ENCODE measurements at regions not wholly inside any gene's neighbourhood (a gene's known extent, or its start where the extent isn't known, plus 50 kb on each side); places are given as distances from the start of the nearest gene placed in this dataset.

- Mint-ChIP-seq H3K27me3 (peaks cover 0 to 7% (median 0%) of the 10 kb centered on the region in 5 donors), H3K27ac (no peak overlapping the region), H3K4me1 (peaks cover 0 to 4% (median 0%) of the 10 kb centered on the region in 7 donors), H3K36me3 (peaks cover 0 to 1% (median 0%) of the 10 kb centered on the region in 5 donors), H3K9me3 (no peaks in the 10 kb centered on the region), H3K4me3 (no peak overlapping the region)
- Histone ChIP-seq H3K27ac (ENCODE audit: low read depth, low read length) (no peak overlapping the region), H3K4me1 (ENCODE audit: control insufficient read depth in 2 of 2, insufficient read depth in 2 of 2, low read length in 2 of 2) (no peaks in the 10 kb centered on the region), H3K27me3 (ENCODE audit: control insufficient read depth in 2 of 2, insufficient read depth in 2 of 2, low read length in 2 of 2) (no peaks in the 10 kb centered on the region), H3K9me3 (ENCODE audit: control insufficient read depth in 2 of 3, low read length in 3 of 3) (no peaks in the 10 kb centered on the region), H3K4me3 (ENCODE audit: low read length) (no peak overlapping the region), H3K36me3 (ENCODE audit: control insufficient read depth in 2 of 3, insufficient read depth in 3 of 3, low read length in 3 of 3) (no peaks in the 10 kb centered on the region)
- POLR2A ChIA-PET = no interaction called here
- intact Hi-C loops (cut with micrococcal nuclease) = no loop called here
- DNase-seq (no peak), ATAC-seq (no peak)
- CTCF ChIA-PET = interaction anchor here (0.6 kb wide), 1 partner anchor 506 kb away, joined by 3 read pairs; no protein-coding TSS in a partner anchor
Observed at GRCh38 chr3:156620901-156621300, 53.5 kb upstream of the TIPARP start.

- Histone ChIP-seq H3K27ac (ENCODE audit: low read depth, low read length) (no peak overlapping the region), H3K4me3 (ENCODE audit: low read length) (no peak overlapping the region), H3K4me1 (ENCODE audit: control insufficient read depth in 2 of 2, insufficient read depth in 2 of 2, low read length in 2 of 2) (no peaks in the 10 kb centered on the region), H3K36me3 (ENCODE audit: control insufficient read depth in 2 of 3, insufficient read depth in 3 of 3, low read length in 3 of 3) (no peaks in the 10 kb centered on the region), H3K27me3 (ENCODE audit: control insufficient read depth in 2 of 2, insufficient read depth in 2 of 2, low read length in 2 of 2) (no peaks in the 10 kb centered on the region), H3K9me3 (ENCODE audit: control insufficient read depth in 2 of 3, low read length in 3 of 3) (no peaks in the 10 kb centered on the region)
- DNase-seq (no peak), ATAC-seq (no peak)
- Mint-ChIP-seq H3K4me3 (no peak overlapping the region), H3K27me3 (peaks cover 0 to 7% (median 0%) of the 10 kb centered on the region in 5 donors), H3K9me3 (no peaks in the 10 kb centered on the region), H3K36me3 (peaks cover 0 to 3% (median 0%) of the 10 kb centered on the region in 5 donors), H3K27ac (no peak overlapping the region), H3K4me1 (peaks cover 0 to 8% (median 0%) of the 10 kb centered on the region in 7 donors)
- intact Hi-C loops (cut with micrococcal nuclease) = no loop called here
- ChIA-PET POLR2A (no interaction called here), CTCF (no interaction called here)
Observed at GRCh38 chr3:156620260-156620659, 54.1 kb upstream of the TIPARP start.

- H3K4me1 Mint-ChIP-seq = peaks cover 0 to 14% (median 0%) of the 10 kb centered on the region in 7 donors
- H3K27ac ChIP-seq (ENCODE audit: low read depth, low read length) = no peak overlapping the region
- peaks cover 0 to 7% (median 0%) of the 10 kb centered on the region in 5 donors for H3K27me3 Mint-ChIP-seq
- no peak overlapping the region for H3K4me3 ChIP-seq (ENCODE audit: low read length)
- POLR2A ChIA-PET = no interaction called here
- peaks cover 0 to 3% (median 0%) of the 10 kb centered on the region in 5 donors for H3K36me3 Mint-ChIP-seq
- DNase-seq = no peak
- no peaks in the 10 kb centered on the region for H3K27me3 ChIP-seq (ENCODE audit: control insufficient read depth in 2 of 2, insufficient read depth in 2 of 2, low read length in 2 of 2)
- no peaks in the 10 kb centered on the region for H3K36me3 ChIP-seq (ENCODE audit: control insufficient read depth in 2 of 3, insufficient read depth in 3 of 3, low read length in 3 of 3)
- H3K27ac Mint-ChIP-seq = no peak overlapping the region
- CTCF ChIA-PET = no interaction called here
- no peak for ATAC-seq
- intact Hi-C loops (cut with micrococcal nuclease) = no loop called here
- no peaks in the 10 kb centered on the region for H3K9me3 ChIP-seq (ENCODE audit: control insufficient read depth in 2 of 3, low read length in 3 of 3)
- H3K9me3 Mint-ChIP-seq = no peaks in the 10 kb centered on the region
- no peak overlapping the region for H3K4me3 Mint-ChIP-seq
- no peaks in the 10 kb centered on the region for H3K4me1 ChIP-seq (ENCODE audit: control insufficient read depth in 2 of 2, insufficient read depth in 2 of 2, low read length in 2 of 2)
Observed at GRCh38 chr3:156619376-156619775, 55.0 kb upstream of the TIPARP start.

DNA sequence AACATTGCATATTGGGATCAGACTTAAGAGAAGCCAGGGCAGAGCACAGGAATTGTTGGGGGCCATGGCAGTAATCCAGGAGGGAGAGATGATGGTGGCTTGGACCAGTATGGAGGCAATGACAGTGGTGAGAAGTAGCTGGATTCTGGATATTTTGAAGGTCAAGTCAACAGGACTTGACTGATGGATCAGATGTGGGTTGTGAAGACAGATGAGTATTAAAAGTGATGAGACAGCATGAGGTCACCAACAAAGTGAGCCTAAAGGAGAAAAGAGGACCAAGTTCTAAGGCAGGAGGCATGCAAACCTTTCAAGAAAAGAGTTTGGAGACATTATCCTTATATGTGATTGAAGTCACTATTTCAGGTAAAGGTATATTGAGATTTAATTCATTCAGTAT lies 56.6 kb upstream of the TIPARP start:
- Mint-ChIP-seq H3K36me3 (peaks cover 0 to 3% (median 0%) of the 10 kb centered on the region in 5 donors), H3K9me3 (no peaks in the 10 kb centered on the region), H3K27ac (no peak overlapping the region), H3K4me1 (peaks cover 0 to 14% (median 0%) of the 10 kb centered on the region in 7 donors), H3K27me3 (peaks cover 0 to 7% (median 0%) of the 10 kb centered on the region in 5 donors), H3K4me3 (no peak overlapping the region)
- no peaks in the 10 kb centered on the region for H3K4me1 ChIP-seq (ENCODE audit: control insufficient read depth in 2 of 2, insufficient read depth in 2 of 2, low read length in 2 of 2)
- ChIA-PET POLR2A (no interaction called here), CTCF (no interaction called here)
- intact Hi-C loops (cut with micrococcal nuclease) = no loop called here
- no peaks in the 10 kb centered on the region for H3K9me3 ChIP-seq (ENCODE audit: control insufficient read depth in 2 of 3, low read length in 3 of 3)
- no peak overlapping the region for H3K4me3 ChIP-seq (ENCODE audit: low read length)
- ATAC-seq (no peak), DNase-seq (no peak)
- H3K27me3 ChIP-seq (ENCODE audit: control insufficient read depth in 2 of 2, insufficient read depth in 2 of 2, low read length in 2 of 2) = no peaks in the 10 kb centered on the region
- no peak overlapping the region for H3K27ac ChIP-seq (ENCODE audit: low read depth, low read length)
- H3K36me3 ChIP-seq (ENCODE audit: control insufficient read depth in 2 of 3, insufficient read depth in 3 of 3, low read length in 3 of 3) = no peaks in the 10 kb centered on the region

- peaks cover 0 to 7% (median under 1%) of the 10 kb centered on the region in 5 donors for H3K27me3 Mint-ChIP-seq
- no peak overlapping the region for H3K27ac Mint-ChIP-seq
- peaks cover 0 to 3% (median 0%) of the 10 kb centered on the region in 5 donors for H3K36me3 Mint-ChIP-seq
- ChIA-PET CTCF (no interaction called here), POLR2A (no interaction called here)
- no peaks in the 10 kb centered on the region for H3K4me1 ChIP-seq (ENCODE audit: control insufficient read depth in 2 of 2, insufficient read depth in 2 of 2, low read length in 2 of 2)
- no peaks in the 10 kb centered on the region for H3K9me3 Mint-ChIP-seq
- no peaks in the 10 kb centered on the region for H3K36me3 ChIP-seq (ENCODE audit: control insufficient read depth in 2 of 3, insufficient read depth in 3 of 3, low read length in 3 of 3)
- intact Hi-C loops (cut with micrococcal nuclease) = no loop called here
- H3K4me3 Mint-ChIP-seq = no peak overlapping the region
- H3K9me3 ChIP-seq (ENCODE audit: control insufficient read depth in 2 of 3, low read length in 3 of 3) = no peaks in the 10 kb centered on the region
- ATAC-seq (no peak), DNase-seq (no peak)
- peaks cover 0 to 14% (median 0%) of the 10 kb centered on the region in 7 donors for H3K4me1 Mint-ChIP-seq
- H3K4me3 ChIP-seq (ENCODE audit: low read length) = no peak overlapping the region
- no peak overlapping the region for H3K27ac ChIP-seq (ENCODE audit: low read depth, low read length)
- H3K27me3 ChIP-seq (ENCODE audit: control insufficient read depth in 2 of 2, insufficient read depth in 2 of 2, low read length in 2 of 2) = no peaks in the 10 kb centered on the region
Observed at GRCh38 chr3:156617145-156617544, 57.2 kb upstream of the TIPARP start.

DNA sequence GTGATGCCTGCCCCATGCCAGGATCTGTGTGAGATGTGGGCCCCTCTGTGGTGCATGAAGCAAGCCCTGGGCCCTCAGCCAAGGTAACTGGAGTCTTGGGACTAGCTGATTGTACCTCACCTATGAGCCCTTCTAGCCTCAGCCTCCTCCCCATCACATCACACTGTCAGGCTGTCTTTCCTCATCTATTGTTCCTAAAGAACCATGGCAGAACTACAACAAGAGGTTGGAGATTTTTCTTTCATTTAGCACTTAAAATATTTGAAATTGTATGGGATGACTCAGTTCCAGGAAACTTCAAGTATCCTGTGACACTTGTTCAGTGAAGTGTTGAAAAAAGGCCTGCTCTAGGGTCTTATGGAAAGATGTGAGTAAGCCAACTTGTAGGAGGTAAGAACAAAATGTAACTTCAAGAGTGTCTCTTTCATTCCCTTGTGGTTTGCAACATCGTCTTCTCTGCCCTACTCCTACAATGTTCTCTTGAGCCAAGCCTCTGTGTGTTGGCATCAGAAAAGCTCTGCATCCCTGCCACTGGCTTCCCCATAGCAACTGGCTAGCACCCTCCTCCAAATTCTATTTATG lies 58.7 kb upstream of the TIPARP start:
- intact Hi-C loops (cut with micrococcal nuclease) = no loop called here
- Mint-ChIP-seq H3K27ac (no peak overlapping the region), H3K9me3 (no peaks in the 10 kb centered on the region), H3K4me1 (peaks cover 0 to 16% (median 0%) of the 10 kb centered on the region in 7 donors), H3K4me3 (no peak overlapping the region), H3K36me3 (peaks cover 0 to 3% (median 0%) of the 10 kb centered on the region in 5 donors), H3K27me3 (peaks cover 0 to 6% (median 2%) of the 10 kb centered on the region in 5 donors)
- no peak for DNase-seq
- Histone ChIP-seq H3K4me3 (ENCODE audit: low read length) (no peak overlapping the region), H3K27ac (ENCODE audit: low read depth, low read length) (no peak overlapping the region), H3K4me1 (ENCODE audit: control insufficient read depth in 2 of 2, insufficient read depth in 2 of 2, low read length in 2 of 2) (no peaks in the 10 kb centered on the region), H3K27me3 (ENCODE audit: control insufficient read depth in 2 of 2, insufficient read depth in 2 of 2, low read length in 2 of 2) (no peaks in the 10 kb centered on the region), H3K9me3 (ENCODE audit: control insufficient read depth in 2 of 3, low read length in 3 of 3) (no peaks in the 10 kb centered on the region), H3K36me3 (ENCODE audit: control insufficient read depth in 2 of 3, insufficient read depth in 3 of 3, low read length in 3 of 3) (no peaks in the 10 kb centered on the region)
- ChIA-PET POLR2A (no interaction called here), CTCF (no interaction called here)
- no peak for ATAC-seq

Measured in naive thymus-derived CD4-positive, alpha-beta T cell (primary cell).